Testis (tissue), 2 donors: ENCODE measurements at regions not wholly inside any gene's neighbourhood (a gene's known extent, or its start where the extent isn't known, plus 50 kb on each side); places are given as distances from the start of the nearest gene placed in this dataset.
A peak's percentile ranks its signal among the peaks of the same experiment; 100 is the strongest.

Source experiments
- DNase-seq: peaks from one replicate; pipeline ENCODE4 v3.0.0-alpha.2; 2019
- H3K27ac ChIP-seq, 2 donors: fragments of 200-600 bp; sonication (generic); one replicate each; pipeline ENCODE4 v1.5.1; 2019
- H3K27me3 ChIP-seq: fragments of 200-600 bp; sonication (generic); one replicate; pipeline ENCODE4 v1.5.1; 2019
- H3K36me3 ChIP-seq: fragments of 200-600 bp; sonication (generic); one replicate; pipeline ENCODE4 v1.5.1; 2017; ENCODE audit warnings: low read depth; ENCODE audit errors: missing control alignments
- H3K4me1 ChIP-seq: fragments of 200-600 bp; sonication (generic); one replicate; pipeline ENCODE4 v1.5.1; 2019
- H3K4me3 ChIP-seq, 2 donors: fragments of 200-600 bp; sonication (generic); one replicate each; pipeline ENCODE4 v1.5.1; 2017 to 2019
- H3K9me3 ChIP-seq: fragments of 200-600 bp; sonication (generic); one replicate; pipeline ENCODE4 v1.5.1; 2017
- POLR2A ChIP-seq: fragments of 450-650 bp; IDR thresholded peaks from one replicate; pipeline ENCODE4 v1.6.1; 2017; ENCODE audit warnings: antibody characterized with exemption, mild to moderate bottlenecking, moderate library complexity
- WGBS, 2 donors: methylation state at CpG; one replicate each; pipeline ENCODE4 v1.1.5; 2018; 5-methylcytosine and 5-hydroxymethylcytosine counted together
- intact Hi-C: fragments of 100-400 bp; cut with DNase I; formaldehyde crosslinking; loops from one replicate; pipeline ENCODE4 v1.15.1; 2023; ENCODE audit warnings: low total_unique reads
- TF ChIP-seq, protein P1 (sequence below), 3 experiments: fragments of 450-650 bp in 2 of 3; fragments of 200-600 bp in 1 of 3; sonication (generic) in 1 of 3; IDR thresholded peaks; one replicate each; pipeline ENCODE4 v1.5.1; 2016 to 2019; ENCODE audit warnings: antibody characterized with exemption in 3 of 3, mild to moderate bottlenecking in 2 of 3, moderate library complexity in 1 of 3

DNA sequence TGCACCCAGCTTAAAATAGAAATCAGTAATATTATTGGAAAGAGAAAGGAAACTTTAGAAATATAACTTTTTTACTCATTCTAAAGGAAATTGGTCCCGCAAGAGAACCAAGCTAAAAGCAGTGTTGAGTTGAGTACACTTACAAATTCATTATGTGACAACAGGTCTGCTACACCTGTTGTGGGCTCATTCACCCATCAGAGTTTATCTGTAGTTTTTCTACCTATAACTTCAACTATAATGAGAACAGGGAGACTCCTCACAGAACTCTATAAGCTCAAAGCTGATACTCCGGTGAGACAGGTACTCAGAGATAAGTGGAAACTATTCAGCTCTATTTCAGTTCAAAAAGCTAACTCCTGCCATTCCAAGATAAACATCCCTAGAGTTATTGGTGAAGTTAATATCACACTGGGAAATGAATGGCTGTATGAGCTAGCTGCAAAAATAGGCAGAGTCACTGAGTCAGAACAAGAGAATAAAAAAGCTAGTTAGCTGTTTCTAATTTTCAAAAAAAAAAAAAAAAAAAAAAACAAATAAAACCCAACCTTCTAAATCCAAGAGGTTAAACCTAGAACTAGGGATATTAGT is 121.3 kb downstream of the PPP1R3A start:
- no peak overlapping the region for H3K4me3 ChIP-seq
- H3K36me3 ChIP-seq = no peaks in the 10 kb centered on the region
- TF ChIP-seq, protein P1, sequence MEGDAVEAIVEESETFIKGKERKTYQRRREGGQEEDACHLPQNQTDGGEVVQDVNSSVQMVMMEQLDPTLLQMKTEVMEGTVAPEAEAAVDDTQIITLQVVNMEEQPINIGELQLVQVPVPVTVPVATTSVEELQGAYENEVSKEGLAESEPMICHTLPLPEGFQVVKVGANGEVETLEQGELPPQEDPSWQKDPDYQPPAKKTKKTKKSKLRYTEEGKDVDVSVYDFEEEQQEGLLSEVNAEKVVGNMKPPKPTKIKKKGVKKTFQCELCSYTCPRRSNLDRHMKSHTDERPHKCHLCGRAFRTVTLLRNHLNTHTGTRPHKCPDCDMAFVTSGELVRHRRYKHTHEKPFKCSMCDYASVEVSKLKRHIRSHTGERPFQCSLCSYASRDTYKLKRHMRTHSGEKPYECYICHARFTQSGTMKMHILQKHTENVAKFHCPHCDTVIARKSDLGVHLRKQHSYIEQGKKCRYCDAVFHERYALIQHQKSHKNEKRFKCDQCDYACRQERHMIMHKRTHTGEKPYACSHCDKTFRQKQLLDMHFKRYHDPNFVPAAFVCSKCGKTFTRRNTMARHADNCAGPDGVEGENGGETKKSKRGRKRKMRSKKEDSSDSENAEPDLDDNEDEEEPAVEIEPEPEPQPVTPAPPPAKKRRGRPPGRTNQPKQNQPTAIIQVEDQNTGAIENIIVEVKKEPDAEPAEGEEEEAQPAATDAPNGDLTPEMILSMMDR (IDR thresholded peaks at IDR 0.05) = no peak
- no peak for TF ChIP-seq POLR2A
- no peak for DNase-seq
- intact Hi-C loops = no loop called here
- WGBS, 2 donors = 85 to 91% methylated on average over 2 of the region's 2 CpGs
- H3K27me3 ChIP-seq = no peaks in the 10 kb centered on the region
- no peak overlapping the region for H3K27ac ChIP-seq
- H3K4me1 ChIP-seq = no peaks in the 10 kb centered on the region
- no peaks in the 10 kb centered on the region for H3K9me3 ChIP-seq

DNA sequence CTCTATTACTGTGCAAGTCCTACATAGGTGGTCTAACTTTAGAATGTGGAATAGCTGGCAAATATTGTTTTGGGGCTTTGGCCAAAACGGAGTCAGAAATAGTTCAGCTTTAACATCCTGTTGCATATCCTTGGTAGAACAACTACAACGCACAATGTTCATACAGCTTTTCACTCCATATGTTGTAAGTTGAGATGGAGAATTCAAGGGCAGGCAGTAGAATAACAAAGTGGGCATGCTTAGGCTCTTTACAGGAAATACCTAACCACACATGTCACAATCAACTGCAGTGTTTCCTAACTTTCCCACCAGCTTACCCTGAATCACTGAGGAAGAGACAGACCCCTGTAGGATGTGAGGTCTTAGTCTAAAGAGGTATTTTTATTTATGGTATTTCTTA is 122.3 kb downstream of the PPP1R3A start:
- intact Hi-C loops = no loop called here
- H3K27me3 ChIP-seq = no peaks in the 10 kb centered on the region
- no peaks in the 10 kb centered on the region for H3K36me3 ChIP-seq
- H3K27ac ChIP-seq = no peak overlapping the region
- no peak for DNase-seq
- no peaks in the 10 kb centered on the region for H3K4me1 ChIP-seq
- no peak overlapping the region for H3K4me3 ChIP-seq
- WGBS, 2 donors = 57 to 81% methylated on average over 2 of the region's 2 CpGs
- TF ChIP-seq, protein P1 (IDR thresholded peaks at IDR 0.05) = no peak
- no peak for TF ChIP-seq POLR2A
- H3K9me3 ChIP-seq = no peaks in the 10 kb centered on the region

DNA sequence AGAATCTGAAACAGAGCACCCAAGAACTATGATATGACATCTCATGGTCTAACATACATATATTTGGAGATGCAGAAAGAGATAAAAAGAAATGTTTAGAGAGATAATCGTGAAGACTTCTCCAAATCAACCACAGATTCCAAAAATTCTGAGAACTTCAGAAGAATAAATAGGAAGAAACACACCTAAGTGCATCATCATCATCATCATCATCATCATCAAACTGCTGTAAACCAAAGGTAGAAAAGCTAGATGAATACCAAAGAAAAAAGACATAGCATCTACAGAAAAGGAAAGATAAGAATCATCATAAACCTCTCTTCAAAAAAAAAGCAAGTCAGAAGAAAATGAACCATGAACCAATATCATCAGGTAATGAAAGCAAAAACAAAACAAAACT is 124.2 kb downstream of the PPP1R3A start:
- TF ChIP-seq, protein P1 (IDR thresholded peaks at IDR 0.05) = no peak
- no peak for TF ChIP-seq POLR2A
- no peak for DNase-seq
- H3K4me1 ChIP-seq = no peaks in the 10 kb centered on the region
- WGBS, 2 donors = 75 to 89% methylated on average over 1 of the region's 1 CpG
- no peaks in the 10 kb centered on the region for H3K27me3 ChIP-seq
- no peak overlapping the region for H3K4me3 ChIP-seq
- no peaks in the 10 kb centered on the region for H3K36me3 ChIP-seq
- intact Hi-C loops = no loop called here
- no peak overlapping the region for H3K27ac ChIP-seq
- no peaks in the 10 kb centered on the region for H3K9me3 ChIP-seq

DNA sequence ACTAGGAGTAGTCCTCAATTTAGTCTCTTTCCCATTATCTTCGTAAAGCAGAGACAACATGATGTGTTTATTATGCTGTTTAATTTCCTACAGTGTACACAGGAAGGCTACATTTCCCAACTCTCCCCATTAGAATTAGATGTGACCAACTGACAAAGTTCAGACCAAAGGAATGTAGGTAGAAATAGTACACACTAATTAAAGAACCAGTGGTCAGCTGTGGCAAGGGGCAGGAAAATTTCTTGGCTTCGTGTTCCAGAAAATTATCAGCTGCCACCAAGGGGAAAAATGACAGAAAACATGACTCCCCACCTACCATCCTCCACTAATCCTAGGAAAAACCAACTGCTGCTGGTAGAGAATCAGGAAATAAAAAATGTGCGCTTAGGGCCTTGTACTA is 125.6 kb downstream of the PPP1R3A start:
- intact Hi-C loops = no loop called here
- Histone ChIP-seq H3K4me1 (no peaks in the 10 kb centered on the region), H3K27me3 (no peaks in the 10 kb centered on the region), H3K27ac (no peak overlapping the region), H3K36me3 (no peaks in the 10 kb centered on the region), H3K4me3 (no peak overlapping the region), H3K9me3 (no peaks in the 10 kb centered on the region)
- no peak for TF ChIP-seq POLR2A
- TF ChIP-seq, protein P1 (IDR thresholded peaks at IDR 0.05) = no peak
- WGBS, 2 donors = 77 to 84% methylated on average over 3 of the region's 3 CpGs
- DNase-seq = no peak

DNA sequence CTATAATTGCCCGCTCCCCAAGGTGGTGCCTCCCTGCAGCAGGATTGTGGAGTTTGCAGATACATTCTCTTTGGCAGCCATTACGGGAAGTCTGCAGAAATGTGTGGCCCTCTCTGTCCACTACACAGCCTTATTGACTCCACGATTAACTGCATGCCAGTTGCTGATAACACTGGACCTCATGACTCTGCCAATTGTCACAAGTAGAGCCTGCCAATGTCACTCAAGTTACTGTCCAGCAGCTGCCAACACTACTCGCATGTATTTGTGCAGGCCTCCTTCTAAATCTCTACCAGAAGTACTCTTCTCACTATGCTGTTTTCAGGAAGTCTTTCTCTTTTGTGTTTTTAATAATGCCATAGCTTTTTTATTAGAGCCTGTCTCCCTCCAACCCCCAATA is 128.8 kb downstream of the PPP1R3A start:
- peak; percentile 17 for DNase-seq
- 76 to 82% methylated on average over 4 of the region's 4 CpGs for WGBS, 2 donors
- TF ChIP-seq POLR2A = no peak
- TF ChIP-seq, protein P1 (IDR thresholded peaks at IDR 0.05) = no peak

More for the DNA sequence above, 128.8 kb downstream of the PPP1R3A start:
- Histone ChIP-seq H3K4me3 (no peak overlapping the region), H3K9me3 (no peaks in the 10 kb centered on the region), H3K4me1 (no peaks in the 10 kb centered on the region), H3K36me3 (no peaks in the 10 kb centered on the region), H3K27me3 (no peaks in the 10 kb centered on the region), H3K27ac (no peak overlapping the region)
- intact Hi-C loops = no loop called here
